NT2/D1 (cell line): ENCODE measurements at regions not wholly inside any gene's neighbourhood (a gene's known extent, or its start where the extent isn't known, plus 50 kb on each side); places are given as distances from the start of the nearest gene placed in this dataset.

Experiments
- SUZ12 ChIP-seq: IDR thresholded peaks from 2 replicates; pipeline ENCODE4 v1.6.1; 2011; ENCODE audit not compliant: insufficient read length, insufficient read depth; ENCODE audit errors: extremely low read depth
- YY1 ChIP-seq: IDR thresholded peaks from 2 replicates; pipeline ENCODE4 v1.6.1; 2011; ENCODE audit not compliant: insufficient read length, insufficient read depth
- ZNF274 ChIP-seq: IDR thresholded peaks from 2 replicates; pipeline ENCODE4 v1.6.1; 2011; ENCODE audit warnings: mild to moderate bottlenecking, low read depth, low read length

GRCh38 chr7:145088111-145088745 lies 252.4 kb upstream of the TPK1 start:
- no peak for TF ChIP-seq YY1
- TF ChIP-seq SUZ12: no peak
- TF ChIP-seq ZNF274: no peak
